HUES48 (cell line): ENCODE measurements at regions not wholly inside any gene's neighbourhood (a gene's known extent, or its start where the extent isn't known, plus 50 kb on each side); places are given as distances from the start of the nearest gene placed in this dataset.
"Not testable (repeated sequence)": the region's sequence is repeated elsewhere in the genome, so short reads cannot be mapped to it uniquely, and the experiment has no call there.

ENCODE experiments used
- H3K27ac ChIP-seq: one replicate; pipeline ENCODE4 v1.7.0; 2013; ENCODE audit warnings: low read depth, low read length, inconsistent platforms
- H3K27me3 ChIP-seq: 2 replicates; pipeline ENCODE4 v1.6.1; 2013; ENCODE audit warnings: mild to moderate bottlenecking, low read length; ENCODE audit not compliant: control insufficient read depth, insufficient read depth
- H3K36me3 ChIP-seq: 2 replicates; pipeline ENCODE4 v1.6.1; 2013; ENCODE audit warnings: low read length; ENCODE audit not compliant: control insufficient read depth, insufficient read depth
- H3K4me1 ChIP-seq: 2 replicates; pipeline ENCODE4 v1.6.1; 2013; ENCODE audit warnings: mild to moderate bottlenecking, low read length; ENCODE audit not compliant: control insufficient read depth, insufficient read depth
- H3K4me3 ChIP-seq: 2 replicates; pipeline ENCODE4 v1.5.1; 2013; ENCODE audit warnings: mild to moderate bottlenecking, low read depth, low read length
- H3K9ac ChIP-seq: 2 replicates; pipeline ENCODE4 v1.6.1; 2013; ENCODE audit warnings: mild to moderate bottlenecking, low read depth, low read length, moderate library complexity
- H3K9me3 ChIP-seq: 2 replicates; pipeline ENCODE4 v1.6.1; 2013; ENCODE audit warnings: low read length; ENCODE audit not compliant: control insufficient read depth, insufficient read depth

DNA sequence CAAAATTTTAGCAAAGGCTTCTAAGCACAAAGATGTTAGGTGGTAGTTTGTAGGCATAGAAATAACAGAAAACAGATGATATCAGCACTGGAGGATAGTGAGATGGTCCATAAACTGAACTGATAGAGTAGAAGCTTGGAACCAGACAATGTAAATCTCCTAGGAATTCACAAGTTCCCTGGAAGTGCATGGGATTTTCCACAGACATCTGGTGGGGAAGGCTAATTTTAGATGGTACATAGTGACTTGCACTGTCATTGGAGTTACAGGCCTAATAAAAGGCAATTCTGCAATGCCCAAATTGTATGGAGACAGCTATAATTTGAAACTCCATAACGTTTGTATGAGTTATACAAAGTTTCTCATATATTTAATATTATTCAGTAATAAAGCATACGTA, 653.0 kb upstream of the MEF2C start:
- H3K9ac ChIP-seq, result no peak overlapping the region
- no peaks in the 10 kb centered on the region for H3K27me3 ChIP-seq
- H3K4me3 ChIP-seq, result no peak overlapping the region
- no peaks in the 10 kb centered on the region for H3K36me3 ChIP-seq
- H3K4me1 ChIP-seq, result no peaks in the 10 kb centered on the region
- no peaks in the 10 kb centered on the region for H3K9me3 ChIP-seq
- H3K27ac ChIP-seq, result no peak overlapping the region

DNA sequence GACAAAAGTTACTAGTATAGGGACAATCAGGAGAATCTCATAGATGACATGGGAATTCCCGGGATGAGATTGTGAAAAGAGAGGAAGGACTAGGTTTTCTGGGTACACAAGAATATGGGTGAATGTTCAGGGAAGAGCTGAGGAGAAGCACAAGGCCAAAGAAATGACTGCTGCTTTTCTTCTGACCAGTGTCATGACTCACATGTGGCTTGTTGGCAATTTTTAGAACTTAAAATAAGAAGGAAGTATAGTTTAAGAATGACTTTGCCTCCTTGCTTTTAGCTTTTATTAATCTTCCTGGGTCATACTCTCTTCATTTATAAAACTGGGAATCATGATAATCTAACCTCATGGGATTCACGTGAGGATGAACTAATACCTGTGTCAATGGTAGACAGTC, 652.4 kb upstream of the MEF2C start:
- Histone ChIP-seq H3K9ac (no peak overlapping the region), H3K4me1 (no peaks in the 10 kb centered on the region), H3K9me3 (no peaks in the 10 kb centered on the region), H3K27ac (no peak overlapping the region), H3K4me3 (no peak overlapping the region), H3K27me3 (no peaks in the 10 kb centered on the region), H3K36me3 (no peaks in the 10 kb centered on the region)

DNA sequence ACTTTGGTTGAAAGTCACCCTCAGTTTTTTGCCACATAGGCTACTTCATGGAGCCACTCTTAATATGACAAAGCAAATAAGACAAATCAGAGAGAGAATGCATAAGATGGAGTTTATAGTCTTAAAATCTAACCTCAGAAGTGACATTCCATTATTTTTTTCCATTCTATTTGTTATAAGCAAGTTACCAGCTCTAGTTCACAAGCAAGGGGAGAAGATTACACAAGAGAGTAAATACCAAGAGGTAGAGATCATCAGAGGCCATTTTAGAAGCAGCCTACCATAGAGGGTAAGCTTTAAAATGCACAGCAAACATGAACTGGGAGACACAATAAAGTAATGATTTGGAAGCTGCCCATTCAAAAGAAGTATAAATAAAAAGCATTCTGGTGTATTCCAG, 651.3 kb upstream of the MEF2C start:
- Histone ChIP-seq H3K4me3 (no peak overlapping the region), H3K4me1 (no peaks in the 10 kb centered on the region), H3K36me3 (no peaks in the 10 kb centered on the region), H3K27ac (no peak overlapping the region), H3K27me3 (no peaks in the 10 kb centered on the region), H3K9me3 (no peaks in the 10 kb centered on the region), H3K9ac (no peak overlapping the region)

DNA sequence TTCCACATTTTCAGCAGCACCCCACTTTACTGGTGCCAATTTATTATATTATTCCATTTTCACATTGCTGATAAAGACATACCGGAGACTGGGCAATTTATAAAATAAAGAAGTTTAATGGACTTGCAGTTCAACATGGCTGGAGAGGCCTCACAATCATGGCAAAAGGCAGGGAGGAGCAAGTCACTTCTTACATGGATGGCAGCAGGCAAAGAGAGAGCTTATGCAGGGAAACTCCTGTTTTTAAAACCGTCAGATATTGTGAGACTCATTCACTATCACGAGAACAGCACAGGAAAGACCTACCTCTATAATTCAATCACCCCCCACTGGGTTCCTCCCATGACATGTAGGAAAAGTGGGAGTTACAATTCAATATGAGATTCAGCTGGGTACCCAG, 641.8 kb upstream of the MEF2C start:
- H3K27me3 ChIP-seq, result no peaks in the 10 kb centered on the region
- H3K27ac ChIP-seq, result no peak overlapping the region
- H3K36me3 ChIP-seq, result no peaks in the 10 kb centered on the region
- no peak overlapping the region for H3K9ac ChIP-seq
- no peaks in the 10 kb centered on the region for H3K4me1 ChIP-seq
- H3K4me3 ChIP-seq, result no peak overlapping the region
- H3K9me3 ChIP-seq, result peaks cover 16% of the 10 kb centered on the region

DNA sequence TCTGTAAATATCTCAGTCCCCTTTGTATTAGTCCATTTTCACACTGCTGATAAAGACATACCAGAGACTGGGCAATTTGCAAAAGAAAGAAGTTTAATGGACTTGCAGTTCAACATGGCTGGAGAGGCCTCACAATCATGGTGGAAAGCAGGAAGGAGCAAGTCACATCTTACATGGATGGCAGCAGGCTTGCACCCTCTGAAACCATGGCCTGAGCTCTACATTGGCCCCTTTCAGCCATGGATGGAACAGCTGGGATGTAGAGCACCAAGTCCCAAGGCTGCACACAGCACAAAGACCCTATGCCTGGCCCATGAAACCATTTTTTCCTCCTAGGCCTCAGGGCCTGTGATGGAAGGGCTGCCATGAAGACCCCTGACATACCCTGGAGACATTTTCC, 640.9 kb upstream of the MEF2C start:
- not testable (repeated sequence) for H3K27me3 ChIP-seq

DNA sequence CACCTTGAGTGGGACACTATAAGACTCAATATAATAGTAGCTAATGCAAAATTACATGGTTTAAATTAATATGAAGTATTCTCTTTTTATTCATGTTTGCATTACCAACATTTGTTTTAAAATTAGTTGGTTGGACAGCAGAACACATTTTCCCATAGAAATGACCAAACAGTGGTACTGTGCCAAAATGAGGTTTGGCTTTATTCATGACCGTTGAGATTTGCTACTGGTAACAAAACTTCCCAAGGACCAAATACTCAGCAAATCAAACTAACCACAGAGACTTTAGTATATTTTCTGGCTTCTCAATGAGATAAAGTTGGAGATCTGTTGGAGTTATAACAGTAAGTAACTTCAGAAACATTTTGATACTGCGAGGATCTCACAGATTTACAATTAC, 637.8 kb upstream of the MEF2C start:
- Histone ChIP-seq H3K27ac (no peak overlapping the region), H3K4me3 (no peak overlapping the region), H3K36me3 (no peaks in the 10 kb centered on the region), H3K9ac (no peak overlapping the region), H3K9me3 (peaks cover 16% of the 10 kb centered on the region), H3K27me3 (no peaks in the 10 kb centered on the region), H3K4me1 (no peaks in the 10 kb centered on the region)

More for the DNA sequence above, 640.9 kb upstream of the MEF2C start:
- H3K9ac ChIP-seq, H3K4me1 ChIP-seq, H3K4me3 ChIP-seq, H3K36me3 ChIP-seq, H3K27ac ChIP-seq: not testable (repeated sequence)
- H3K9me3 ChIP-seq, result peaks cover 16% of the 10 kb centered on the region

DNA sequence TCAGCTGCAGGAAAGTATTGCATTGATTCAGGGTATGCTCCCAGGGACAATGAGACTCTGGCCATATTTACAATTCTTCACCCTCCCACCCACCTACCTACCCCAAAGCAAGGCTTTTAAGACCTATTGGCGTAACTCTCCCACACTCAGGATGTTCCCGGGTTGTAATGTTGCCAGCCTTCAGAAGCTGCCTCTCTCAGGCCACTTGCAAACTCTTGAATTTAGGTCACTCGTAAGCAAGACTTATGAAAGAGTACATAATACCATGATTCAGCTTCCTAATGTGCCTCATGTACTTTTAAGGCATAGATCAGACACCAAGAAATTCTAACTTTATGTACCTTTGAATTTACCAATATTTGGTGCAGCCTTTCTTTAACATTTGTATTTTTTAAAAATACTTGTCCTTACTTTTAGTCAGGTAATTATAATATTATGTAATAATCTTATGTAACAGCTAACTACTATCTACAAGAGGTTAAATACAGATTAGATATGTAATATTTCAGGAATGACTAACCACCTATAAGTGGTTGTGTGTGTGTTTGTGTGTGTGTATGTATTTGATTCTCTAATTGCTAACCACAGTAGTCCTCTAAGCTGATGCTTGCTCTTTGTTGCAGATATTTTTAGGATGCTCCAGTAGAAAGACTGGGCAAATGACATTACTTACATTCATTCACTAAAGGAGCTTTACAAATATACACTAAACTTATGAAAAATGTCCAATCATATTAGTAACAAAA, 630.5 kb upstream of the MEF2C start:
- Histone ChIP-seq H3K4me1 (no peaks in the 10 kb centered on the region), H3K27me3 (no peaks in the 10 kb centered on the region), H3K9ac (no peak overlapping the region), H3K4me3 (no peak overlapping the region), H3K36me3 (no peaks in the 10 kb centered on the region), H3K27ac (no peak overlapping the region), H3K9me3 (no peaks in the 10 kb centered on the region)

DNA sequence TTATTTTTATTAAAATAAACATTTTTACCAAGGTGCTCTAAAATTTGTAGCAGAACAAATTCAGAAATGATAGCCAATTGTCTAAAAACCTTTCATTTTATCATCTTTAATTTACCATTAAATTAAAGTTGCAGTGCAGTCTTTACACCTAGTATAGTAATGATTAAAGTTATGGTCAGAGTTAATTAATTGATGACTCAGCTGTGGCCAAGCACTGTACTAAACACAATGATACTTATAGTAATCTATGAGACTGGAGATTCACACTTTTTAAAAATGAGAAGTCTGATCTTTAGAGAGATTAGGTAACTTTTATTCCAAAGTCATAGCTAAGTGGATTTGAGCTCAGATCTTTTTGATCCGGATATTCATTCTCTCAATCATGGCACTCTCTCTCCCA, 621.1 kb upstream of the MEF2C start:
- Histone ChIP-seq H3K36me3 (no peaks in the 10 kb centered on the region), H3K9ac (no peak overlapping the region), H3K4me3 (no peak overlapping the region), H3K27me3 (no peaks in the 10 kb centered on the region), H3K9me3 (no peaks in the 10 kb centered on the region), H3K27ac (no peak overlapping the region), H3K4me1 (no peaks in the 10 kb centered on the region)

DNA sequence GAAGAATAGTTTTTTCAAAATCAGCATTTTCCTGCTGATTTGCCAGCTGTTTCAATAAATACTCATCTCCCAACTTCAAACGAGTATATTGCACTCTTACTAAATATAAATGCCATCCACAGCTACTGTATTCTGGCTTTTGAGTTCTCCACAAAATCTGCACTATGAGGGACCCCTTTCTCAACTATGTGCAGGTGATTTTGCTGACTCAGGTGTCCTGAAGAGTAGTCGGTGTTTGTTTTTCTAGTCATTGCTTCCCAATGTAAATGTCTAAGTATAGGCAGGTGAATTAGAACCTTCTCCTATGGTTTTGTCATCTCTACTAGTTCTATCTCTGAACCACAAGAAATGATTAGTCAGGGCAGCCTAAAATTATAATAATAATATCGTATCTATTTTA, 616.8 kb upstream of the MEF2C start:
- Histone ChIP-seq H3K9ac (no peak overlapping the region), H3K9me3 (no peaks in the 10 kb centered on the region), H3K27me3 (no peaks in the 10 kb centered on the region), H3K36me3 (no peaks in the 10 kb centered on the region), H3K4me1 (no peaks in the 10 kb centered on the region), H3K27ac (no peak overlapping the region), H3K4me3 (no peak overlapping the region)

DNA sequence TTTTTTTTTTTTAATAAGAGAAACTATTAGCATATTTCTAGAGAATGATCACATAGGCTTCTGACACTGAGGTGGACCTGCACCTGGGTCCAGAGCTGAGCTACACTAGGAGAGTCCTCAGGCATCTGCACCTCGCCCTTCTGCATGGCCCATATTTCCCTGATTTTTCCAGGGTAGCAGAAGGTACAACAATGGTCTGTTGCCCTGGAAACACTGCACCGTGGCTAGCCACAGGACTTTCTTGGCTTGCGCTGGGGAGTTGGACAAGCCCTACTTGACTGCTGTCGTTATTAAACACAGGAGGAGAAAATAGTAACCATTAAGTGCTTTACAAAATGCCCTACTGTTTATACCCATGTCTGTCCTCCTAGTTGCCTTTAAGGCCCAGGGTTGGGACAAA, 615.7 kb upstream of the MEF2C start:
- Histone ChIP-seq H3K4me1 (no peaks in the 10 kb centered on the region), H3K9me3 (no peaks in the 10 kb centered on the region), H3K36me3 (no peaks in the 10 kb centered on the region), H3K27ac (no peak overlapping the region), H3K27me3 (no peaks in the 10 kb centered on the region), H3K9ac (no peak overlapping the region), H3K4me3 (no peak overlapping the region)

DNA sequence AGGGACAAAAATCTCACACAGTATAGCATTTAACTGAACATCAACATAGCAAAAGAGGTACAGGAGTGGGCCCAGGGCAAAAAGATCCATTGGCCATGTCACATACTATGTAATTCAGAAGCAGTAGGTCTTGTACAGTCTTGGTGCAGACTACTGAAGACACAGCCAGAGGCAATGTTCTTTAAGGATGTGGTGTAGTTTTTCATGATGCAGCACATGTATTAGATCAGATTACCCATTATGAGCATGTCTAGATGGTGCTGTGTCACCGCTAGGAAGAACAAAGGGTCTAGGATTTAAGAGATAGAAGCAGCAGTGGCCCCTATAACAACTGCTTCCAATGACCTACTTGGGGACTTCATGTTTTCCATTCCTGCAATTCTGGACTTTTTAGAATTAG, 610.4 kb upstream of the MEF2C start:
- no peaks in the 10 kb centered on the region for H3K4me1 ChIP-seq
- no peaks in the 10 kb centered on the region for H3K9me3 ChIP-seq
- H3K36me3 ChIP-seq, result no peaks in the 10 kb centered on the region
- no peak overlapping the region for H3K27ac ChIP-seq
- H3K9ac ChIP-seq, result no peak overlapping the region
- H3K27me3 ChIP-seq, result no peaks in the 10 kb centered on the region
- H3K4me3 ChIP-seq, result no peak overlapping the region

DNA sequence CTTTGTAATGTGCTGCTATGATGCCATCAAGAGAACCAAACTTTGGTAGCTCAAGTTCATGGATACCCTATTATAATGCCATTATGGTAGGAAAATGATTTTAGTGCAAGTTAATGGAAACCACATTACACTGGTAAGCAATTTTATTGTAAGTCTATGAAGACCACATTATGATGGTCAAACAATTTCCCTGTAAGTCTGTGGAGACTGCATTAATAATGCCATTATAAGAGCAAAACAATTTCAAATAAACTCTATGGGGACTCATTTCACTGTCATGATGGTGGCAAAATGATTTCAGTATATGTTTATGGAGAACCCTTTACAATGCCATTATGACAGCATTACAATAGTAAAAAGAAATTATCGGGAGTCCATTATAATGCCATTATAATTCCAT, 602.0 kb upstream of the MEF2C start:
- H3K27ac ChIP-seq, result no peak overlapping the region
- H3K27me3 ChIP-seq, result no peaks in the 10 kb centered on the region
- H3K4me3 ChIP-seq, result no peak overlapping the region
- H3K36me3 ChIP-seq, result no peaks in the 10 kb centered on the region
- no peak overlapping the region for H3K9ac ChIP-seq
- no peaks in the 10 kb centered on the region for H3K9me3 ChIP-seq
- no peaks in the 10 kb centered on the region for H3K4me1 ChIP-seq
